AG09319 (cell line): ENCODE measurements at regions not wholly inside any gene's neighbourhood (a gene's known extent, or its start where the extent isn't known, plus 50 kb on each side); places are given as distances from the start of the nearest gene placed in this dataset.
"Not testable (repeated sequence)": the region's sequence is repeated elsewhere in the genome, so short reads cannot be mapped to it uniquely, and the experiment has no call there.

Experiments used
- DNase-seq: peaks from one replicate; pipeline ENCODE4 v3.0.0-alpha.2; 2010; ENCODE audit warnings: low read depth; ENCODE audit errors: extremely low read depth
- CTCF ChIP-seq: IDR thresholded peaks from 2 replicates; pipeline ENCODE4 v1.5.1; 2011; ENCODE audit warnings: low read depth, mild to moderate bottlenecking, inconsistent platforms, low read length, moderate library complexity

DNA sequence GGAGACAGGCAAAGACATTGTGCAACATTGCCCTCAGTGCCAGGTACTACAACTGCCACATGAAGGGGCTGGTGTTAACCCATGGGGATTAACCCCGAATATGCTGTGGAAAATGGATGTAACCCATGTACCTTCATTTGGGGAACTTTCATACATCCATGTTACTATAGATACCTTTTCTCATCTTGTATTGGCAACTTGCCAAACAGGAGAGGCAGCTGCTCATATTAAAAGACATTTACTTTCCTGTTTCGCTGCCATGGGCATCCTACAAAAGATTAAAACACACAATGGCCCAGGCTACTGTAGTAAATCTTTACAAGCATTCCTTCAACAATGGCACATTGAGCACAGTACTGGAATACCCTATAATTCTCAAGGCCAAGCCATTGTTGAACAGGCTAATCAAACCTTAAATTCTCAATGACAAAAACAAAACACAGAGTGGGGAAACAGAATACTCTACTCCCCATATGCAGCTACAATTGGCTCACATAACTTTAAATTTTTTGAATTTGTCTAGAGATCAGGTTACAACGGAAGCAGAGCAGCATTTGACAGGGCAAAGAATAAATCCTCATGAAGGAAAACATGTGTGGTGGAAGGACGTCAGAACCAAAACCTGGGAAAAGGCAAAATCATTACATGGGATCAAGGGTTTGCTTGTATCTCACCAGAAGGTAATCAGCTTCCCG lies 1723.5 kb upstream of the LRRTM1 start:
- no peak for DNase-seq
- no peak for TF ChIP-seq CTCF

- DNase-seq: no peak
- no peak for TF ChIP-seq CTCF
Measured at GRCh38 chr2:82023710-82024109, 1719.2 kb upstream of the LRRTM1 start.

DNA sequence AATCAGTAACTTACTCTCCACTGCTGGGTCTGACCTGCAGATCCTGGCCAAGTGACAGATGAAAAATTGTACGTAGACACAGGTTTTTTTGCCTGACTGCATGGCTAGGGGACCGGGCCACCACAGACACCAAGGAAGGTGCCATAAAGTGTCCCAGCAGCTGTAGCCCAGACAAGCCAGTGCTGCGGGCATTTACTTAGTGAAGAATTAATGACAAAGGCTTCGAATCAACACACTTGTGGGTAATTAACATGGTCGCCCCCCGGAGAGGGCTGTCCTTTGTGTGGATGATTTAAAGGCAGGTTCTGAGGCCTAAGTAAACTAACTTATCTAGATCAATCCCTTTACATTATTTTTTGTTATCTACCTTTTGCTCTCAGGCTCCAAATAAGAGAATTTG lies 1709.1 kb upstream of the LRRTM1 start:
- TF ChIP-seq CTCF: no peak
- no peak for DNase-seq

DNA sequence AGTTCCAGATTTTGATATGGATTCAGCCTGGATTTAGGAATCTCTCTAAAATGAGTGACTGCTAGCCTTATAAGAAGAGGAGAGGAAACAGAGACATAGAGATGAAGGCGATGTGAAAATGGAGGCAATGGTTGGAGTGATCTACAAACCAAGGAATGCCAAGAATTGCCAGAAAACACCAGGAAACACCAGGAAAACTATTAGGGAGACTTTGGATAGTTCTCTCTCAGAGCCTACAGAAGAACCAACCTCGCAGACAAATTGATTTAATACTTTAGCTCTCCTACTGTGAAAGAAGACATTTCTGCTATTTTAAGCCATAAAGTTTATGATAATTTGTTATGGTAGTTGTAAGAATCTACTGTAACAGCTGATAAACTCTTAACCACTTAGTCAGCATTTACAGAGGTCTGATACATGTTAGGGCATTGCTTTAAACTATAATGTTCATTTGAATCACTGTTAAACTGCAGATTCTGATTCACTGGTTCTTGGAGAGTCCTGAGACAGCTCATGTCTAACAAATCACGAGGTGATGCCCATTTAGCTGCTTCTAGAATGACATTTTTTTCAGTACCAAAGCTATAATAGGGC lies 1702.6 kb upstream of the LRRTM1 start:
- no peak for DNase-seq

GRCh38 chr2:82005889-82006288 lies 1701.3 kb upstream of the LRRTM1 start:
- not testable (repeated sequence) for DNase-seq

More for the DNA sequence above, 1702.6 kb upstream of the LRRTM1 start:
- TF ChIP-seq CTCF: no peak

DNA sequence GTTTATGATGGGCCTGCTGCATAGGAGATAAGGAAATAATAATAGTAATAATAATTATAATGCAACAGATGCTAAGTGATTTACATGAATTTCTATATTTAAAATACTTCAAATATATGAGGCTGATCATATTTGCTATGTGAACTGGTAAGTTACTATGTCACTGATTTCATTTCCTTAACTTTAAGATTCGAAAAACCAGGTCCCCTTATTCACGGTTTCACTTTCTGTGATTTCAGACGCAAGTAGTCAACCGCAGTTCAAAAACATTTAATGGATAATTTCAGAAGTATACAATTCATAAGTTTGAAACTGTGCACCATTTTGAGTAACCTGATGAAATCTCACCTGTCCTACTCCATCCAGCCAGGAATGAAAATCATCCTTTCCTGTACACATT lies 1697.1 kb upstream of the LRRTM1 start:
- TF ChIP-seq CTCF: no peak
- DNase-seq: no peak

DNA sequence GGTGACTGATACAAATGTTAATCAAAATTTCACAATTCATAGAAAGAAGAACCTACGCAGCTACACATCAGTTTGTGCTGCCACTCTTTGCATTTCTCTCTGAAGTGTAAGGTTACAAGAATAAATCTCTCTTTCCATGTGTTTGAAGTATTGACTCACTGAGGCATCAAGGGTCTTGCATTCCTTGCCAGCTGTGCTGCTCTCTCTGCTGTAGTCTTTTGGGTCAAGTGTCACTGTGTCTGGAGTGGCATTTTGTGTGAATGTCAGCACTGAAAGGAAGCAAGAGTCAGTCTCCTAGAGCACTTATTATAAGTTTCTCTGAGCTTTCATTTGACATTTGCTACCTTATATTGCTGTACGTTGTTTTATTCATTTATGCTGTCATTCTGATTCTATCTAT lies 1696.1 kb upstream of the LRRTM1 start:
- no peak for TF ChIP-seq CTCF
- DNase-seq: no peak

- no peak for DNase-seq
- TF ChIP-seq CTCF: no peak
Measured at GRCh38 chr2:81996332-81996731, 1691.8 kb upstream of the LRRTM1 start.
